GM12872 (cell line): ENCODE measurements at regions not wholly inside any gene's neighbourhood (a gene's known extent, or its start where the extent isn't known, plus 50 kb on each side); places are given as distances from the start of the nearest gene placed in this dataset.

Experiments used
- TF ChIP-seq, protein P1 (sequence below): IDR thresholded peaks from 3 replicates; pipeline ENCODE4 v1.5.1; 2011; ENCODE audit warnings: low read depth, mild to moderate bottlenecking, low read length, moderate library complexity; ENCODE audit not compliant: insufficient read depth

DNA sequence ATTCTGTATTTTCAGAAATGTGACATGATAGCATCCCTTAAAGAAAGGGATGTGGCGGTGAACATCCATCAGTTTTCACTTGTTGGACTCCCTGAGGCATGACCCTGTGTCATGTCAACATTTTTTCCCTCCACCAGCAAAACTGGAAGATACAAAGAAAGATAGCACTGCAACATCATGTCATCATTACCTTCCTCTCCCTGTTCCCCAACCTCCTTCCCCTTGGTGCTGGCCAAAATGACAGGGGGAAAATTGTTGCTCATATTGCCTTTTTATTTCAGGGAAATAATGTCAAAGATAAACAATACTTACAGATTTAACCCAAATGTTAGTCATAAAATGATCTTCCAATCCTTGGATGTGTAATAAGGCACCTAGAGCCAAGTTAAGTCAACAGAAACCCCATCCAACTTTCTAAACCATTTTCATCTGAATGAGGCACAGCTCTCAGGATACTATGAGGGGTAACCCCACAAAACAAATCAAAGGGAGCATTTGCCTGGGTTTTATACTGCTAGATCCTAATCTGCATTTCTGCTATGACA lies 644.3 kb downstream of the ACTL7B start:
- TF ChIP-seq, protein P1, sequence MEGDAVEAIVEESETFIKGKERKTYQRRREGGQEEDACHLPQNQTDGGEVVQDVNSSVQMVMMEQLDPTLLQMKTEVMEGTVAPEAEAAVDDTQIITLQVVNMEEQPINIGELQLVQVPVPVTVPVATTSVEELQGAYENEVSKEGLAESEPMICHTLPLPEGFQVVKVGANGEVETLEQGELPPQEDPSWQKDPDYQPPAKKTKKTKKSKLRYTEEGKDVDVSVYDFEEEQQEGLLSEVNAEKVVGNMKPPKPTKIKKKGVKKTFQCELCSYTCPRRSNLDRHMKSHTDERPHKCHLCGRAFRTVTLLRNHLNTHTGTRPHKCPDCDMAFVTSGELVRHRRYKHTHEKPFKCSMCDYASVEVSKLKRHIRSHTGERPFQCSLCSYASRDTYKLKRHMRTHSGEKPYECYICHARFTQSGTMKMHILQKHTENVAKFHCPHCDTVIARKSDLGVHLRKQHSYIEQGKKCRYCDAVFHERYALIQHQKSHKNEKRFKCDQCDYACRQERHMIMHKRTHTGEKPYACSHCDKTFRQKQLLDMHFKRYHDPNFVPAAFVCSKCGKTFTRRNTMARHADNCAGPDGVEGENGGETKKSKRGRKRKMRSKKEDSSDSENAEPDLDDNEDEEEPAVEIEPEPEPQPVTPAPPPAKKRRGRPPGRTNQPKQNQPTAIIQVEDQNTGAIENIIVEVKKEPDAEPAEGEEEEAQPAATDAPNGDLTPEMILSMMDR, result no peak

DNA sequence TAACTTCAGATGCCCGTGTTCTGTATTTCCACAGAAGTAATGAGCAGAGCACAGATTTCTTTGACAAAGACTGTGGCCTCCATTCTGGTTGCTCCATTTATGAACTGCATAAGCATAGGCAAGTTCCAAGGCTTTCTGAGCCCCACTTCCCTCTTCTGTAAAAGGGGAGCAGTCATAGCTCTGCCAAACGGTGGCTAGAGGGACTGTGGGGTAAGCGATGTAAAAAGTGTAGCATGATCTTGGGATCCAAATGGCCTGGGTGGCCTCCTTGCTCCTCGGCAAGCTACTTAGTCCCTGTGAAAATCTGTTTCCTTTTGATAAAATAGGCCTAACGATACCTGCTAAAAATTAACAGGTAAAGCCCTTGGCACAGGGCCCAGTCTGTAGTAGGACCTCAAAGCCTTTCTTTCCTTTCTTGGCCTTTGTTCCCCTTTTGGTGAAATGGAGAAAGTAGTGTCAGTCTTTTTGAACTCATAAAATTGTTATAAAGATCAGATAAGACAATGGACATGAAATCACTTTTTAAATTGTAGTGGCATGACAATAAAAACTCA lies 646.6 kb downstream of the ACTL7B start:
- TF ChIP-seq, protein P1, result no peak

DNA sequence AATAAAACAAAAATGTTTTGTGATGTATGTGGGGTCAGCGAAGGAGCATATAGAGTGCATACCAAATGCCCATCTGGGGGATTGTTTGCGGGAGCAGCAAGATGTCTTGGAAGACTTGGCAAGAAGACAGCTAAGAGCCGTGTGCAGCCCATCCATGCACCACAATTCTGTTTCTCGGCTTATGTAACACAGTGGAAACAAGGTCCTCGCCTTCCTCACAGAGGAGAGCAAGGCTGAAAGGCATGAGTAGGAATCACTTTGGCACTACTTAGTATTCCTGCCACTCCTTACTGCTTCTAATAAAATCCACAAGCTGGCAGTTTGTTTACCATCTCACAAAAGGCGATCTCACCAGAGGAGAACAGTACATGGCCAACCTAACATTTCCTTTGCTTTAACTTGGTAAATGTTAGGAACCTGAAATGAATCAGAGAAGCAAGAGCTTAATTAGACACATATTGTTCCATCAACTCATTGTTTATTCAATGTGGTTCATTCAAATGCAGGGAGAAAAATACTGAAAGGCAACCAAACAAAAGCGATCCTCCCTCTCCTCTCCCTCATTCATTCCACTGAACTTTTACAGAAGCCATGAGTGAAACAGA lies 648.1 kb downstream of the ACTL7B start:
- TF ChIP-seq, protein P1, result no peak

DNA sequence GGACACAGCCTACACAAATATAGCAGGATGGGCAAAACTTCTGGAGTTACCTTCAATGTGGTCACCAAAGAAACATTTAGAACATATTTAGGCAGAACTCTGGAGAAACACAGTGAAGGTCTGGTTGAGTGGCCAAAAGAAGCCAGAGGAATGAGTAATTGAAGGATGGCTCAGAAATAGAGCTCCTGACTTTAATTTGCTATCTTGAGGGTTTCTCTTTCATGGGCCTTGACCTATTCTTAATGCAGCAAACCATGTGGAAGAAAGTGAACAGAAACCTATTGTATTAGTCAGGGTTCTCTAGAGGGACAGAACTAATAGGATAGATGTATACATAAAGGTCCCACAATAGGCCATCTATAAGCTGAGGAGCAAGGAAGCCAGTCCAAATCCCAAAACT lies 650.5 kb downstream of the ACTL7B start:
- TF ChIP-seq, protein P1, result no peak

DNA sequence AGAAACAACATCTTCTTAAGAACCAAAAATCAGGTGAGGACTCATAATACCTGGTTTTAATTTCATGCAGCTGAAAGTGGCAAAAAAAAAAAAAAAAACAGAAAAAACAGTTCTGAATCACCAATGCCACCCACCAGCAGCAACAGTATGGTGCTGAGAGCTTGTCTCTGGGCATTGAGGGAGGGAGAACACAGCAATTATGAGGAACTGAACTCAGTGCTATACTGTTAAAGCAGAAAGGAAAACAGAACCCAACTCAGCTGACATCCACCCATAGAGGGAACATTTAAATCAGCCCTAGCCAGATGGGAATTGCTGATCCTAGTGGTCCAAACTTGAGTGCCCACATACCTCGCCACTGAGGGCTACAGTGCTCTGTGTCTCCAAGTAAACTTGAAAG lies 657.9 kb downstream of the ACTL7B start:
- TF ChIP-seq, protein P1, result no peak

DNA sequence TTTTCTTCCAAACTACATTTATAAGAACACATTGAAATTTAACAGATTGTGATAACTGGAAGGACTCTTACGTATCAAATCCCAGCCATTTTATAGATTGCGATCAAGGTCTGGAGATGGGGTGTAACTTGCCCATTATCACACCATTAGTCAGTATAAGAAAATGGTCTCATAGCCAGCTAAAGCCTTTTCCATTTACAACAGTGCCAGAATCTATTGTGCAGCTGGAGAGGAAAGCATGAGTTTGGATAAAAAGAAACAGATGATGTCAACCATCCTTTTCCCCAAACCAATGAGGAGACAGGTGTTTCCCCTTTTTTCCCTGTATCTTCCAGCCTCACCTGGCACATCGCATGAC lies 658.8 kb downstream of the ACTL7B start:
- TF ChIP-seq, protein P1, result no peak

DNA sequence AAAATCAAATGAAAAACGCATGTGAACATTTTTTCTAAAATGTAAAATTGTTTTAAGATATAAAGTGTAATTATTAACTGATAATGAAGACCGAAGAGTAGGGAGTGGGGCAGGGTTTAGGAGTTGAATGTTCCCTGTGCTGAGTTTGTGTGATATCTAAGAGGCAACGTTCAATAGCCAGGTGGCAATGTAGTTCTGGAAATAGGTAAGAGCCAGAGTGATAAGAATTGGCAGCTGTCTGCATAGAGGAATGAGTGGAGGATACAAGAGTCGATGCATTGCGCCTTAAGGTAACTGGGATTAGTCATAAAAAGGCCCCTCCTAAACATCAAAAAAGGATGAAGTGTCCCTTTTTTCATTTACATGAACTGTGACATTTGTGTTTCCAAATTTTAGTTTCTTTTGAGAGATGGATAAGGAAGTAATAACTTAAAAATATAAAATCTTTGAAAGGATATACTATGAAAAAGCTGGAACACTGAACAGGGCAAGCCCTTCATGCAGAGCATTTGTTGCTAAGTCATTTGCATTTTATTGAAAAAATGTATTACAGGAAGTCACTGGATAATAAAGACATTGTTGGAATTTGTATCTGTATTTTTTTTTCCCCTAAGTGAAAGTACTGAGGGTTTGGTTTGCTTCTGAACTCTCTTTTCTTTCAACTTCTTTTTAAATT lies 659.3 kb downstream of the ACTL7B start:
- TF ChIP-seq, protein P1, result no peak
